ENCODE measurements at regions not wholly inside any gene's neighbourhood (a gene's known extent, or its start where the extent isn't known, plus 50 kb on each side); places are given as distances from the start of the nearest gene placed in this dataset.

DNA sequence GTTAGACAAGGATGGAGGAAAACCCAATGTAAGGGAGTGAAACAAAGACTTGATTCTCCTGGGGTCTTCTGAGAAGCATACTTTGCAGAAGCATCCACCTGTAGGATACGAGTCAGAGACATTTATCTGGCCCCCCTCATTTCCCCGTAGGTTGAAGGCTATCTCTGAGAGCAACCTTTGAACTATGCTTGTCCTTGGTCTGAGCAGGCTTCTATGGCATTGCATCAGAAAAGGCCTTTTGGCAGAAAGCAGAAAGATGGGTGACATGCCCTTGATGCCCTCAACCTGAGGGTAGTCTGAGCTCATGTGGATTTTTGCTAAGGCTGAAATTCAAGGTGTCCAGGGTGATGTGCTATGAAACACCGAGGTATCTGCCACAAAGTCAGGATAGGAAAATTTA lies 131.6 kb upstream of the SGO1 start:
- H3F3A ChIP-seq (replicated peaks; ENCODE audit: low read depth) = no peaks in the 10 kb centered on the region
- TF ChIP-seq, protein P1, sequence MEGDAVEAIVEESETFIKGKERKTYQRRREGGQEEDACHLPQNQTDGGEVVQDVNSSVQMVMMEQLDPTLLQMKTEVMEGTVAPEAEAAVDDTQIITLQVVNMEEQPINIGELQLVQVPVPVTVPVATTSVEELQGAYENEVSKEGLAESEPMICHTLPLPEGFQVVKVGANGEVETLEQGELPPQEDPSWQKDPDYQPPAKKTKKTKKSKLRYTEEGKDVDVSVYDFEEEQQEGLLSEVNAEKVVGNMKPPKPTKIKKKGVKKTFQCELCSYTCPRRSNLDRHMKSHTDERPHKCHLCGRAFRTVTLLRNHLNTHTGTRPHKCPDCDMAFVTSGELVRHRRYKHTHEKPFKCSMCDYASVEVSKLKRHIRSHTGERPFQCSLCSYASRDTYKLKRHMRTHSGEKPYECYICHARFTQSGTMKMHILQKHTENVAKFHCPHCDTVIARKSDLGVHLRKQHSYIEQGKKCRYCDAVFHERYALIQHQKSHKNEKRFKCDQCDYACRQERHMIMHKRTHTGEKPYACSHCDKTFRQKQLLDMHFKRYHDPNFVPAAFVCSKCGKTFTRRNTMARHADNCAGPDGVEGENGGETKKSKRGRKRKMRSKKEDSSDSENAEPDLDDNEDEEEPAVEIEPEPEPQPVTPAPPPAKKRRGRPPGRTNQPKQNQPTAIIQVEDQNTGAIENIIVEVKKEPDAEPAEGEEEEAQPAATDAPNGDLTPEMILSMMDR (conservative IDR thresholded peaks at IDR 0.05; ENCODE audit: low read depth in 2 of 2) = no peak
- no peak for TF ChIP-seq JUNB (IDR thresholded peaks at IDR 0.05; ENCODE audit: unreplicated experiment)
- no peak for TF ChIP-seq CREB1 (CRISPR knock-in tag; IDR thresholded peaks at IDR 0.05; ENCODE audit: low read depth)
- TF ChIP-seq, protein P2, sequence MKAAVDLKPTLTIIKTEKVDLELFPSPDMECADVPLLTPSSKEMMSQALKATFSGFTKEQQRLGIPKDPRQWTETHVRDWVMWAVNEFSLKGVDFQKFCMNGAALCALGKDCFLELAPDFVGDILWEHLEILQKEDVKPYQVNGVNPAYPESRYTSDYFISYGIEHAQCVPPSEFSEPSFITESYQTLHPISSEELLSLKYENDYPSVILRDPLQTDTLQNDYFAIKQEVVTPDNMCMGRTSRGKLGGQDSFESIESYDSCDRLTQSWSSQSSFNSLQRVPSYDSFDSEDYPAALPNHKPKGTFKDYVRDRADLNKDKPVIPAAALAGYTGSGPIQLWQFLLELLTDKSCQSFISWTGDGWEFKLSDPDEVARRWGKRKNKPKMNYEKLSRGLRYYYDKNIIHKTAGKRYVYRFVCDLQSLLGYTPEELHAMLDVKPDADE (IDR thresholded peaks at IDR 0.05) = no peak
- TF ChIP-seq STAT1 (IDR thresholded peaks at IDR 0.05; ENCODE audit: unreplicated experiment) = no peak
- no peak for TF ChIP-seq EZH2 (IDR thresholded peaks at IDR 0.05; ENCODE audit: low read depth, unreplicated experiment)
- Mint-ChIP-seq H3K36me3 (ENCODE audit: low read depth) (no peaks in the 10 kb centered on the region; the same call in 2 of the 3 replicates), H3K4me3 (no peak overlapping the region), H3K4me1 (no peaks in the 10 kb centered on the region), H3K27ac (no peak overlapping the region), H3K27me3 (ENCODE audit: insufficient read depth, low read depth, poor library complexity) (no peaks in the 10 kb centered on the region), H3K9me3 (no peaks in the 10 kb centered on the region; the same call in 2 of the 3 replicates)
- no peaks in the 10 kb centered on the region for H3K36me3 ChIP-seq (ENCODE audit: insufficient read depth)
- no peaks in the 10 kb centered on the region for H3K27me3 ChIP-seq (ENCODE audit: insufficient read depth)
- no peak overlapping the region for H2AFZ ChIP-seq
- no peaks in the 10 kb centered on the region for H3K79me2 ChIP-seq (replicated peaks; ENCODE audit: insufficient read depth)
- ATAC-seq = no peak
- no peaks in the 10 kb centered on the region for H4K20me1 ChIP-seq (replicated peaks; ENCODE audit: insufficient read depth)
- no peak overlapping the region for H3K4me2 ChIP-seq
- H3K9me2 ChIP-seq (ENCODE audit: insufficient read depth) = peaks cover 12% of the 10 kb centered on the region; the same call in 1 of the 2 replicates
- no peaks in the 10 kb centered on the region for H3K4me1 ChIP-seq (ENCODE audit: insufficient read depth)
- H3K4me3 ChIP-seq = no peak overlapping the region
- no peak for DNase-seq (ENCODE audit: low spot score)
- no peak overlapping the region for H3K27ac ChIP-seq (ENCODE audit: low read depth)

DNA sequence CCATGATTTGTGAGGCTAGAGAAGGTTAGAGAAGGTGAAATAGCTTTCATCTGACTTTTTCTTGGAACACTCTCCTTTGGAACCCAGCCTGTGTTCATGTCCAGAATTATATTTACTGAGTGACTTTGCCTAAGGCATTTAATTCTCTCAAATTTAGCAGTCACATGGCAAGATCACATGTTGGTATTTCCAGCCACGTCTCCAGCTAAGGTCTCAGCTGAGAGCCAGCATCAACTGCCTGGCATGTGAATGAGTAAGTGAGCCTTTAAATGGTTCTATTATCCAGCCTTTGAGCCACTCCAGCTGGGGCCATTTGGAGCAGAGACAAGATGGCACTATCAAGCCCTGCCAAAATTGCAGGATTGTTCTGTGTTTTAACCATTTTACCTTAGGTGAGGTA lies 130.2 kb upstream of the SGO1 start:
- Mint-ChIP-seq H3K4me3 (no peak overlapping the region), H3K27me3 (ENCODE audit: insufficient read depth, low read depth, poor library complexity) (no peaks in the 10 kb centered on the region), H3K4me1 (no peaks in the 10 kb centered on the region), H3K27ac (no peak overlapping the region), H3K9me3 (peaks cover 3% of the 10 kb centered on the region; the same call in 2 of the 3 replicates), H3K36me3 (ENCODE audit: low read depth) (peaks cover 4% of the 10 kb centered on the region; the same call in 2 of the 3 replicates)
- Histone ChIP-seq H3K4me1 (ENCODE audit: insufficient read depth) (no peaks in the 10 kb centered on the region), H4K20me1 (replicated peaks; ENCODE audit: insufficient read depth) (no peaks in the 10 kb centered on the region), H3K4me2 (no peak overlapping the region), H3F3A (replicated peaks; ENCODE audit: low read depth) (no peaks in the 10 kb centered on the region), H3K27ac (ENCODE audit: low read depth) (no peak overlapping the region), H3K79me2 (replicated peaks; ENCODE audit: insufficient read depth) (no peaks in the 10 kb centered on the region), H3K4me3 (no peak overlapping the region), H3K9me2 (ENCODE audit: insufficient read depth) (peaks cover 12% of the 10 kb centered on the region; the same call in 1 of the 2 replicates), H3K27me3 (ENCODE audit: insufficient read depth) (no peaks in the 10 kb centered on the region), H2AFZ (no peak overlapping the region), H3K36me3 (ENCODE audit: insufficient read depth) (no peaks in the 10 kb centered on the region)
- DNase-seq (ENCODE audit: low spot score) = no peak
- ATAC-seq = no peak
- no peak for TF ChIP-seq EZH2phosphoT487 (IDR thresholded peaks at IDR 0.05; ENCODE audit: unreplicated experiment)
- no peak for TF ChIP-seq CREB1 (CRISPR knock-in tag; IDR thresholded peaks at IDR 0.05; ENCODE audit: low read depth)
- TF ChIP-seq POLR2AphosphoS5 (IDR thresholded peaks at IDR 0.05; ENCODE audit: low read depth) = no peak
- TF ChIP-seq EZH2 (IDR thresholded peaks at IDR 0.05; ENCODE audit: low read depth, unreplicated experiment) = no peak
- TF ChIP-seq, protein P2 (IDR thresholded peaks at IDR 0.05) = no peak
- no peak for TF ChIP-seq ZNF331 (CRISPR knock-in tag; IDR thresholded peaks at IDR 0.05; ENCODE audit: low read depth)
- TF ChIP-seq, protein P3, sequence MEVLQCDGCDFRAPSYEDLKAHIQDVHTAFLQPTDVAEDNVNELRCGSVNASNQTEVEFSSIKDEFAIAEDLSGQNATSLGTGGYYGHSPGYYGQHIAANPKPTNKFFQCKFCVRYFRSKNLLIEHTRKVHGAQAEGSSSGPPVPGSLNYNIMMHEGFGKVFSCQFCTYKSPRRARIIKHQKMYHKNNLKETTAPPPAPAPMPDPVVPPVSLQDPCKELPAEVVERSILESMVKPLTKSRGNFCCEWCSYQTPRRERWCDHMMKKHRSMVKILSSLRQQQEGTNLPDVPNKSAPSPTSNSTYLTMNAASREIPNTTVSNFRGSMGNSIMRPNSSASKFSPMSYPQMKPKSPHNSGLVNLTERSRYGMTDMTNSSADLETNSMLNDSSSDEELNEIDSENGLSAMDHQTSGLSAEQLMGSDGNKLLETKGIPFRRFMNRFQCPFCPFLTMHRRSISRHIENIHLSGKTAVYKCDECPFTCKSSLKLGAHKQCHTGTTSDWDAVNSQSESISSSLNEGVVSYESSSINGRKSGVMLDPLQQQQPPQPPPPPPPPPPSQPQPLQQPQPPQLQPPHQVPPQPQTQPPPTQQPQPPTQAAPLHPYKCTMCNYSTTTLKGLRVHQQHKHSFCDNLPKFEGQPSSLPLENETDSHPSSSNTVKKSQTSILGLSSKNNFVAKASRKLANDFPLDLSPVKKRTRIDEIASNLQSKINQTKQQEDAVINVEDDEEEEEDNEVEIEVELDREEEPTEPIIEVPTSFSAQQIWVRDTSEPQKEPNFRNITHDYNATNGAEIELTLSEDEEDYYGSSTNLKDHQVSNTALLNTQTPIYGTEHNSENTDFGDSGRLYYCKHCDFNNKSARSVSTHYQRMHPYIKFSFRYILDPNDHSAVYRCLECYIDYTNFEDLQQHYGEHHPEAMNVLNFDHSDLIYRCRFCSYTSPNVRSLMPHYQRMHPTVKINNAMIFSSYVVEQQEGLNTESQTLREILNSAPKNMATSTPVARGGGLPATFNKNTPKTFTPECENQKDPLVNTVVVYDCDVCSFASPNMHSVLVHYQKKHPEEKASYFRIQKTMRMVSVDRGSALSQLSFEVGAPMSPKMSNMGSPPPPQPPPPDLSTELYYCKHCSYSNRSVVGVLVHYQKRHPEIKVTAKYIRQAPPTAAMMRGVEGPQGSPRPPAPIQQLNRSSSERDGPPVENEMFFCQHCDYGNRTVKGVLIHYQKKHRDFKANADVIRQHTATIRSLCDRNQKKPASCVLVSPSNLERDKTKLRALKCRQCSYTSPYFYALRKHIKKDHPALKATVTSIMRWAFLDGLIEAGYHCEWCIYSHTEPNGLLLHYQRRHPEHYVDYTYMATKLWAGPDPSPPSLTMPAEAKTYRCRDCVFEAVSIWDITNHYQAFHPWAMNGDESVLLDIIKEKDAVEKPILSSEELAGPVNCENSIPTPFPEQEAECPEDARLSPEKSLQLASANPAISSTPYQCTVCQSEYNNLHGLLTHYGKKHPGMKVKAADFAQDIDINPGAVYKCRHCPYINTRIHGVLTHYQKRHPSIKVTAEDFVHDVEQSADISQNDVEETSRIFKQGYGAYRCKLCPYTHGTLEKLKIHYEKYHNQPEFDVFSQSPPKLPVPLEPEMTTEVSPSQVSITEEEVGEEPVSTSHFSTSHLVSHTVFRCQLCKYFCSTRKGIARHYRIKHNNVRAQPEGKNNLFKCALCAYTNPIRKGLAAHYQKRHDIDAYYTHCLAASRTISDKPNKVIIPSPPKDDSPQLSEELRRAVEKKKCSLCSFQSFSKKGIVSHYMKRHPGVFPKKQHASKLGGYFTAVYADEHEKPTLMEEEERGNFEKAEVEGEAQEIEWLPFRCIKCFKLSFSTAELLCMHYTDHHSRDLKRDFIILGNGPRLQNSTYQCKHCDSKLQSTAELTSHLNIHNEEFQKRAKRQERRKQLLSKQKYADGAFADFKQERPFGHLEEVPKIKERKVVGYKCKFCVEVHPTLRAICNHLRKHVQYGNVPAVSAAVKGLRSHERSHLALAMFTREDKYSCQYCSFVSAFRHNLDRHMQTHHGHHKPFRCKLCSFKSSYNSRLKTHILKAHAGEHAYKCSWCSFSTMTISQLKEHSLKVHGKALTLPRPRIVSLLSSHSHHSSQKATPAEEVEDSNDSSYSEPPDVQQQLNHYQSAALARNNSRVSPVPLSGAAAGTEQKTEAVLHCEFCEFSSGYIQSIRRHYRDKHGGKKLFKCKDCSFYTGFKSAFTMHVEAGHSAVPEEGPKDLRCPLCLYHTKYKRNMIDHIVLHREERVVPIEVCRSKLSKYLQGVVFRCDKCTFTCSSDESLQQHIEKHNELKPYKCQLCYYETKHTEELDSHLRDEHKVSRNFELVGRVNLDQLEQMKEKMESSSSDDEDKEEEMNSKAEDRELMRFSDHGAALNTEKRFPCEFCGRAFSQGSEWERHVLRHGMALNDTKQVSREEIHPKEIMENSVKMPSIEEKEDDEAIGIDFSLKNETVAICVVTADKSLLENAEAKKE (CRISPR knock-in tag; IDR thresholded peaks at IDR 0.05) = no peak
- TF ChIP-seq STAT1 (IDR thresholded peaks at IDR 0.05; ENCODE audit: unreplicated experiment) = no peak
- TF ChIP-seq JUNB (IDR thresholded peaks at IDR 0.05; ENCODE audit: unreplicated experiment) = no peak
- no peak for TF ChIP-seq NANOG (IDR thresholded peaks at IDR 0.05; ENCODE audit: borderline replicate concordance)
